ENCODE measurements at regions not wholly inside any gene's neighbourhood (a gene's known extent, or its start where the extent isn't known, plus 50 kb on each side); places are given as distances from the start of the nearest gene placed in this dataset.
"Not testable (repeated sequence)": the region's sequence is repeated elsewhere in the genome, so short reads cannot be mapped to it uniquely, and the experiment has no call there.

DNA sequence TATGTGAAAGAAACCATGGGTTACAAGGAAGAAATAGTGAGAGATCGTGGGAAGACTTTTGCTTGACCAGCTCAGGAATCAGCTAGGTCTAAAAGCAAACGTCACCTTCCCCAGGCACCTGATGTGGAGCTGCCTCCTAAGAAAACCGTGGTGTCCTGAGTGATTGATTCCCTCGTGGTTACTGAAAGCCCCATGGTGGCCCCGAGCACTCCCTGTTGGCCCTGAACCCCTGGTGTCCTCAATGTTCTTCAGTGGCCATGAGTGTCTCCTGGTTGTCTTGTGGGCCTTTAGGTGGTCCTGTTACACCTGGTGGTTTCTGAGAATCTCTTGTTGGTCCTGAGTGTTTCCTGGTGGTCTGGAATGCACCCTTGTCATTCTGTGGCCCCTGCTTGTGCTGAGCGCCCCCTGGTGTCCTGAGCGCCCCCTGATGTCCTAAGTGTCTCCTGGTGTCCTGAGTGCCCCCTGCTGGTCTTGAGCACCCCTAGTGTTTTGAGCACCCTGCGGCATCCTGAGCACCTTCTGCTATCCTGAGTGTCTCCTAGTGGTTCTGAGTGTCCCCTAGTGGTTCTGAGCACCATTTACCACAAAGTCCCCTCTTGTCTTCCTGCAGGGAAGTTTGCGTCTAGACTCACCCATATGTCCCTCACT lies 518.7 kb downstream of the TMEM121 start:
- peak; percentile 89 for DNase-seq (ENCODE audit: low spot score)

DNA sequence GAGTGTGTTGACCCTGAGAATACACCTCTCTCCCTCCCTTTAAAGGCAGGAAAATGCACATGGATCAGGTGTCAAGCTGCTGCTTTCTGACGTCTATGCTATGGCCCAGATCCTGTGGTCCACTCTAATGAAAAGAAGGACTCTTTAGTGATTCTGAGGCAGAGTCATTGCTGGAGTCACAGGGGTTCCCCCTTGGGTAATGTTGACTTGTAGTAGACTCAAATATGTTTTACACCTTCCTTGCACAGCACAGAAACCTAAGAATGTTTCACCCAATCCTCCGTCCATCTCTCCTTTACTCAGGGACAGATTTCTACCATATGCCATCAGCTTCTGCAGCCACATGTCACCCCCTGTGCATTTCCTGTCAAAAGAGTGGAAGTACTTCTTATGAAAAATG lies 525.4 kb downstream of the TMEM121 start:
- peak; percentile 44 for DNase-seq (ENCODE audit: low spot score)

DNA sequence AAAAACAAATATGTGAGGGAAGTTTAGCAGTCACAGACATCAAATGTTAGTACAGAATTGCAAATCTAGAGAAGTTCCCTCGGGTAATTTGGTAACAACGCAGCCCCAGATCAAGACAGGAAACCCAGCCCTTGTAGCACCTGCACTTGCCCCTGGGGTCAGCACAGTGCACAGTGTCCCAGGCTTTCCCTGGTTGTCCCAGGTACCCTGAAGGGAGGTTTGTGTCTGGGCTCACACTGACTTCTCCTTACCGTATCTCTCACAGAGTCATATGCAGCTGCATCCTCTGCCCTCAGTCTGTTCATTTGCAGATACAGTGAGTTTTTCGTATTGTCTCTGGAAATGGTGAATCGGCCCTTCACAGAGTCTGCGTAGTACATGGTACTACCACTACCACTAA lies 528.9 kb downstream of the TMEM121 start:
- no peak for DNase-seq (ENCODE audit: low spot score)

DNA sequence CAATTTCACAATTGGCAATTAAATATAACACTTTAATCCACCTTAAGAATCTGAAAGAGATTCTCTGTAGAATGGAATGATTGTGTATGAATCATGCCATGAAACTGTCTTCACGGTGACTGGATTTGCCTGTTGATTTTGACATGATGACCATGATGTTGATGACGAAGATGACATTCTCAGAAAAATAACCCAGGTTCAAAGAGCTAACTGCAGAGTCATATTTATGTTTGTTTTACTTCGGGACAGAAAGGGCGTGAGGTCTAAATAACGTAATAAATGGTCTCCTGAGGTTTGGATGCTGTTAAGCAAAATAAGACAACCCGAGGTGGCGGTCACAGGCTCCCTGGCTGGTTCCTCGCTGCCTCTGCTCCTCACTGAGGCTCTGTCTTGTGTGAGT lies 532.0 kb downstream of the TMEM121 start:
- DNase-seq (ENCODE audit: low spot score), result no peak

DNA sequence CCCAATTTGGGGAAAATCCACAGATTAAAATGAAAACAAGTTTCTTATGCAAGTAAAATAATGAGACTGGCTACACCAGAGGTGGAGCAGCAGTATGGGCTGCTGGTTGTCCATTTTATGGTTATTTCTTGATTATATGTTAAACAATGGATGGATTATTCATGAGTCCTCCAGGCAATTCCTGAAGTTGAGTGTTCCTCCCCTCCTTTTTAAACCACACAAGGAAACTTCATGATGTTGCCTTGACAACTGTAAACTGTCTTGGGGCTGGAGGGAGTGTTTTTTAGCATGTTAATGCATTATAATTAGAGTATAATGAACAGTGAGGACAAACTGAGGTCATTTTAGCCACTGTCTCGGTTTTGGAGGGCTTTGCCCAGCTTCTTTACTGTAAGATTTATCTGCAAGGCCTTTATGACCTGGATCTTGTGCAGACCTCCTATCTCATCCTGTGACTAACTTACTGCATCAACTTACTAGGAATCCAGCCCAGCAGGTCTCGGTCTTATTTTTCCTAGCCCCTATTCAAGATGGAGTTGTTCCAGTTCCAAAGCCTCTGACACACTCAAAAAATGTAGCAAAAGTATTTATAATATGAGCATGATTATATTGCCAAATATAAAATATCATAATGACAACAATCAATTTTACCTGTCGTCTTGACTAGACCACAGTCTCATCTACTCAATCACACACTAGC lies 534.0 kb downstream of the TMEM121 start:
- DNase-seq (ENCODE audit: low spot score), result no peak

DNA sequence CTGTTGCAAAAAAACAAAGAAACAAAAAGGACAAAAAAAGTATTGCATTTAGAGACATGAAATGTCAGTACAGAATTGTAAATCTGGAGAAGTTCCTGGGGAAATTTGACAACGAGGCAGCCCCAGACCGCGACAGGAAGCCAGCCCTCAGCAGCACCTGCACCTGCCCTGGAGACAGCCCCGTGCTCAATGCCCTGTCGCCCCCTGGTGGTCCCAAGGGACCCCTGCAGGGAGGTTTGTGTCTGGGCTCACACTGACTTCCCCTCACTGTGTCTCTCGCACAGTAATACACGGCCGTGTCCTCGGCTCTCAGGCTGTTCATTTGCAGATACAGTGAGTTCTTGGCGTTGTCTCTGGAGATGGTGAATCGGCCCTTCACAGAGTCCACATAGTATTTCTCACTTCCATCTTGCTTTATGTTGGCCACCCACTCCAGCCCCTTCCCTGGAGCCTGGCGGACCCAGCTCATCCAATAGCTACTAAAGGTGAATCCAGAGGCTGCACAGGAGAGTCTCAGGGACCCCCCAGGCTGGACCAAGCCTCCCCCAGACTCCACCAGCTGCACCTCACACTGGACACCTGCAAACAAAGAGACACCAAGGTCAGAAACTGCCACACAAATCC lies 535.6 kb downstream of the TMEM121 start:
- peak; percentile 85 for DNase-seq (ENCODE audit: low spot score)

DNA sequence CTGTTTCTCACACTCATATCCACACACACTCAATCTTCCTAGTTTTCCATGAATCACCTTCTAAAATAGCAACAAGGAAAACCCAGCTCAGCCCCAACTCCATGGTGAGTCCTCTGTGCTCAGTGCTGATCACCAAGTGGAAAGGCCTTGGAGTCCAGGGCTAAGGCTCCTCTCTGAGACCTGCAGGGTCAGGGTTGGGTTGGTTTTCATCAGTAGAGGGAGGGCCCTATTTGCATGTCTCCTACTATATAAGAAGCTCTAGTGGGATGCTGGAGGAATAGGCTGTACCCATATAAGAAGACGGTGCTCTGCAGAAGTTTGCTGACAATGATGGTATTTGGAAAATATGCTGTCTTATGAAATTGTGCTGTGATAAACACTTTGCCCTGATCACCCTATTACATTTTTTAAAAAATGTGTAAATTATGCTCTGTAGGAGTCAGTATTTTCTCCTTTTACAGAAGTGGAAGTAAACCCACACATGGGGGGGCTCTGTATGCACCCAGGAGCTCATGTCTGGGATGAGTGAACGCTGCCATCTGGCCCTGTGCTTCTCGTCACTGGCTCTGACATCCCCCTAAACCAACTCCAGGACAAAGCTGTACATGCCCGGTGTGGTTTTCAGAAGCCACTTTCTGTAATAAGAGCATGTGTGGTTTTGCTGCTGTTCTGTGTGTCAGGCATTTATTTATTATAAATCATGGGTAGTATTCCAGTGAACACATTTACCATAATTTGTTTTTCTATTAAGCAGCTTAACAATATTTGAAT lies 536.3 kb downstream of the TMEM121 start:
- DNase-seq (ENCODE audit: low spot score), result no peak

DNA sequence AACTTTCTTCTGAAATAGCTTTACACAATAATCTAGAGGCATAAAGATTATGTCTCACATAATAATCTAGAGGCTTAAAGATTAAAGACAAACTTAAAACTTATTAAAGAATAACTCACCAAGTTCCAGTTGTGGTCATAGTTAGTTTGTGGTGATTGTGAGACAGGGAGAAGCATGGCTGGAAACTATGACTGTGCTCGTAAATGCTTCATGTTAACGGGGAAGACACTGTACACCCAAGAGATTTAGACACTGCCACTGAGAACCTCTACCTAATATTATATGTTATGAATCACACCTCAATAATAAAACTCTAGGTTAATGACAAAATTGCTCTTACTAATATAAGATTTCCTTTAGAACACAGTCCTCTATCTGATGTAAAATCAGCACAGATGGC lies 541.6 kb downstream of the TMEM121 start:
- DNase-seq (ENCODE audit: low spot score), result peak; percentile 44

DNA sequence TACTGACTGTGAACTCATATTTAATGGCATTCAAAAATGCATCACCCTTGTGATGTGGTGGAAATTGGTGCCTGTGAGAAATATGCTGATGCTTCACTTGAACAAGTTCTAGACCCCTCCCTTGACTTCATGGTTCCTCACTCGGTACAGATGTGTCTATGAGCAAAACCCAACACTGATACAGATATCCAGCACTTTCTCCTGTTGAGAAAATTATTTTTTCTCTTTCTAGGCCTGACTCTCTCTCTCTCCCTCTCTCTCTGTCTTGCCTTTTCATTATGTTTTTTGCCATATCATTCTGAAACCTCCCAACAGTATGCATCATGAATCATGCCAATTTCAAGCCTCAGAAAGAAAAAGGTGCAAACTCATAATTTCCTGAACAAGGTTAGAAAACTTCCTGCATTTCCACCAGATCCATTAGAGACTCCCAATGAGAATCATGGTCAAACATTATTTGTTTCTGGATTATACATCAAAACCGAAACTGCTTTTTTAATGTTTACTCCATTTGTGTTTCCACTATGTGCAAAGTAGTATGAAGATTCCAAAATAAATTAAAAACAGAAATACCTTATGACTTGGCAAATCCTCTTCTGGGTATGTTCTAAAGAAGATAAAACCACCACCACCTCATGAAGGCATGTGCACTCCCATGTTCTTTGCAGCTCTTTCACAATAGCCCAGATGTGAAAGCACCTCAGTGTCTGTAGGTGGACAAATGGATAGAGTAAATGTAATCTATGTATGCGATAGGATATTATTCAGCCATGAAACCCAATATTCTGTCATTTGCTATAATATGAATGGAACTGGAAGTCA lies 543.6 kb downstream of the TMEM121 start:
- DNase-seq (ENCODE audit: low spot score), result peak; percentile 80

DNA sequence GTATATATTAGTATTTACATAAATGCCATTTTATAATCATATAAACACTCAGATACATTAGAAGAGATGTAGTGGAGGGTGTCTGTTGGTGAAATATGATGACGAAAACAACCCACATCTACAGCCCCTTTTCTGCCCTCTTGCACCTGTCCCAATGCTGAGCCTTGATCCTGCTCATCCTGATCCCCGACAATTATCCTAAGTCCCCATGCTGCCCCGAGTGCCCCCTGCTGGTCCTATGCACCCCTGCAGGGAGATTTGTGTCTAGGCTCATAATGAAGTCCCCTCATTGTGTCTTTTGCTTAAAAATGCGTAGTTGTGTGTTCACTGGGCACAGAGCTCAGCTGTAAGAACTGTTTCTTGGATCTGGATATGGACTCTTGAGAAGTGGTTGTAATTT lies 554.5 kb downstream of the TMEM121 start:
- DNase-seq (ENCODE audit: low spot score), result no peak

DNA sequence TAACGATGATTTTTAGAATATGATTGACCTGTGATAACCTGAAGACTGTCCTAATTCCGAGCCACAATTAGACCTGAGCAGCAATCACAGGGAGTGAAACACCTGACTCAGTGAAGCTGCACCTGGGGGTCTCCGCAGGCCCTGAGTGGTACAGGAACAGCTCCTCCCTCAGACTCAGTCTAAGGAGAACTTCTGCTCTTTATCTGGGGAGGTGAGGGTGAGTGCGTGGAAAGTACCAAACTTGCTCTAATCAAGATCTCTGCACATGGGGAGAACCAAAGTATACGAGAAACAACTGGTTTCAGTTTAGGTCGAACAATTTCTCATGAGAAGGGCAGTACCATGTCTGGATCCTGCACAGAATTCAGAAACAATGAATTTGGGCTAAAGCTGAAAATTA lies 555.3 kb downstream of the TMEM121 start:
- DNase-seq (ENCODE audit: low spot score), result not testable (repeated sequence)

DNA sequence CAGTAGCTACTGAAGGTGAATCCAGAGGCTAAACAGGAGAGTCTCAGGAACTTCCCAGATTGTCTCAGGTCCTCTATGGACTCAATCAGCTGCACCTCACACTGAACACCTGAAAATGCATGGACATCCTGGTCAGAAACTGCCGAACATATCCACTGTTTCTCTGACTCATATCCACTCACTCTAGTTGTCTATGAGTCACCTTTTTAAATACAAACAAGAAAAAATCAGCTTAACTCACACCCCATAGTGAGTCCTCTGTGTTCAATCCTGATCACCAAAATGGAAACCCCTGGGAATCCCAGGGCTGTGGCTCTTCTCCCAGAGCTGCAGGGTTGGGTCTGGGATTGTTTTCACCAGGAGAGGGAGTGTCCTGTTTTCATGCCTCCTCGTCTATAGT lies 556.7 kb downstream of the TMEM121 start:
- no peak for DNase-seq (ENCODE audit: low spot score)

DNA sequence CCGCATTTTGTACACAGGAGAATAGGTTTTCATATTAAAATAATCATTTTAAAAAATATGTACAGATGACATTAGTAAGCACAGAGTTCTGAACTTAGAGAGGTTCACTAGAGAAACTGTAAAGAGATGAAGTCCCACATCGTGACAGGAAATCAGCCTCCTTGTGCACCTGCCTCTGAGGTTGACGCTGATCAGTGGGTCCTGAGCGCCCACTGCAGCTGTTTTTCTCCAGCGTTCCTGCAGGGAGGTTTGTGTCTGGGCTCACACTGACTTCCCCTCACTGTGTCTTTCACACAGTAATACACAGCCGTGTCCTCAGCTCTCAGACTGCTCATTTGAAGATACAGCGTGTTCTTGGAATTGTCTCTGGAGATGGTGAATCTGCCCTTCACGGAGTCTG lies 561.5 kb downstream of the TMEM121 start:
- DNase-seq (ENCODE audit: low spot score), result no peak

DNA sequence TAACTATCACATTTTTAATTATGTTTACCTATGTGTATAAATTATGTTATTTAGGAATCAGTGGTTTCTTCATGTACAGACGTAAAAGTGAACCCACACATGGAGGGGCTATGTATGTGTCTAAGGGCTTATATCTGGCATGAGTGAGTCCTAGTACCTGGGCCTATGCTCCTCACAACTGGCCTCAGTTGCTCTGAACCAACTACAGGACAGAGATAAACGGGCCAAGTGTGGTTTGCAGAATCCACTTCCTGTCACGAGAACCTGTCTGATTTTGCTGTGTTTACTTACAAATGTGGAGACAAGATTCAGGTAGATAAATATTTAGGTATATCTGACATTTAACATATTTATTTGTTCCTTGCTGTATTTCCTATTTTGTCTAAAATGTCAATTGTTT lies 562.5 kb downstream of the TMEM121 start:
- not testable (repeated sequence) for DNase-seq (ENCODE audit: low spot score)

DNA sequence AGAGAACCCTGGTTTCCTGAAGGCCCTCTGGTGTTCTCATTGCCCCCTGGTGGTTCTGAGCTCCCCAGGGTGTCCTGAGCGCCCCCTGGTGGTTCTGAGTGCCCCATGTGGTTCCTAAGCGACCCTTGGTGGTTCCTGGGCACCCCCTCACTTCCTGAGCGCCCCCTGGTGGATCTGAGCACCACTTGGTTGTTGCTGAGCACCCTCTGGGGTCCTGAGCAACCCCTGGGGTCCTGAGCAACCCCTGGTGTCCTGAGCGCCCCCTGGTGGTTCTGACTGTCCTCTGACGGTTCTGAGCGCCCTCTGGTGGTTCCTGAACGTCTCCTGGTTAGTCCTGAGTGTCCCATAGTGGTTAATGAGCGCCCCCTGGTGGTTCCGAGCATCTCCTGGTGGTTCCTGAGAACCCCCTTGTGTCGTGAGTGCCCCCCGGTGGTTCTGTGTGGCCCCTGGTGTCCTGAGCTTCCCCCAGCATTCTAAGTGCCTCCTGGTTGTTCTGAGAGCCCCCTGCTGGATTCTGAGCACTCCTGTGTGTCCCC lies 568.3 kb downstream of the TMEM121 start:
- DNase-seq (ENCODE audit: low spot score), result peak; percentile 81

DNA sequence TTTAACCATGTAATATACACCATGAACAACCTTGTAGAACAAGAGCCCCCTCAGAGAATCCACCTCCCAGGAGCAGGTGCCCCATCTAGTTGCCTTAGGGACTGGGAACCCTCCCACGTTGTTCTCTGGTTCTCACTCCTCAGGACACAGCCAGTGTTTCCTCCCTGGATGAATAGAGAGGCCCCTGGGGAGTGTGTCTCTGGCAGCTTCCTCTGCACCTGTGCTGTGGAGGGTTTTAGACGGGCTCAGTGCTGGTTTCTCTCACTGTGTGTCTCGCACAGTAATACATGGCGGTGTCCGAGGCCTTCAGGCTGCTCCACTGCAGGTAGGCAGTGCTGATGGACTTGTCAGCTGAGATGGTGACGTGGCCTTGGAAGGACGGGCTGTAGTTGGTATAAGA lies 581.3 kb downstream of the TMEM121 start:
- DNase-seq (ENCODE audit: low spot score), result no peak

DNA sequence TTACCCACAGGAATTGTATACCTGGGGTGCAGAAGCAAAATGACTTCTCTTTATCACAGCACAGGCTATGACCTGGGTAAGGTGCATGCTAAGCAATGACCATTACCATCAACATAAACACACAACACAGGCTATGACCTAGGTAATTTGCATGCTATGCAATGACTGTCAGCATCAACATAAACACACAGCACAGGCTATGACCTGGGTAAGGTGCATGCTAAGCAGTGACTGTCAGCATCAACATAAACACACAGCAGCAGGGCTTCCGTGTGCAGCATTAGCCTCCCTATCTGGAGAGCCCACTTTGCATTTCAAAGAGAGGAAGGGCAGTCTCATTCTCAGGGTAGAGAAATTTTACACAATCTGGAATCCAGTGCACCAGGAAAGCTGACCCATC lies 583.0 kb downstream of the TMEM121 start:
- DNase-seq (ENCODE audit: low spot score), result no peak

DNA sequence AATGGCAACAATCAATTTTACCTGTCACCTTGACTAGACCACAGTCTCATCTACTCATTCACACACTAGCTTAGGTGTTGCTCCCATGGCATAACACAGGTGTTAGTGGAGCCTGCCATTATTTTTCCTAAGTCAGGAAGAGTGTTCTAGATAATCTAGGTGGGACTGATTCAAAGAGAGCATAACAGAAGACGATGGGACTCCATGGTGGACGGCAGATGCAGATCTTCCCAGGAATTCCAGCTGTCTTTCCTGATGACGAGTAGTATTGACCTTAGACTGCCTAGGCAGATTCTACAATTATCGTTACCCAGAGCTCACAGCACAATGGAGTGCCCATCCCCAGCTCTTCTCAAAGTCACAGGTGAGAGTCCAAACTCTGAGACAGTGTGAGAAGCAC lies 589.0 kb downstream of the TMEM121 start:
- DNase-seq (ENCODE audit: low spot score), result no peak

DNA sequence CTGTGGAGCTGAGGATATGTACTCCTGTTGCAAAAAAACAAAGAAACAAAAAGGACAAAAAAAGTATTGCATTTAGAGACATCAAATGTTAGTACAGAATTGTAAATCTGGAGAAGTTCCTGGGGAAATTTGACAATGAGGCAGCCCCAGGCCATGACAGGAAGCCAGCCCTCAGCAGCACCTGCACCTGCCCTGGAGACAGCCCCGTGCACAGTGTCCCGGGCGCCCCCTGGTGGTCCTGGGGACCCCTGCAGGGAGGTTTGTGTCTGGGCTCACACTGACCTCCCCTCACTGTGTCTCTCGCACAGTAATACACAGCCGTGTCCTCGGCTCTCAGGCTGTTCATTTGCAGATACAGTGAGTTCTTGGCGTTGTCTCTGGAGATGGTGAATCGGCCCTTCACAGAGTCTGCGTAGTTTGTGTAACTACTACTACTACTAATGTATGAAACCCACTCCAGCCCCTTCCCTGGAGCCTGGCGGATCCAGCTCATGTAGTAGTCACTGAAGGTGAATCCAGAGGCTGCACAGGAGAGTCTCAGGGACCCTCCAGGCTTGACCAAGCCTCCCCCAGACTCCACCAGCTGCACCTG lies 590.1 kb downstream of the TMEM121 start:
- DNase-seq (ENCODE audit: low spot score), result not testable (repeated sequence)

DNA sequence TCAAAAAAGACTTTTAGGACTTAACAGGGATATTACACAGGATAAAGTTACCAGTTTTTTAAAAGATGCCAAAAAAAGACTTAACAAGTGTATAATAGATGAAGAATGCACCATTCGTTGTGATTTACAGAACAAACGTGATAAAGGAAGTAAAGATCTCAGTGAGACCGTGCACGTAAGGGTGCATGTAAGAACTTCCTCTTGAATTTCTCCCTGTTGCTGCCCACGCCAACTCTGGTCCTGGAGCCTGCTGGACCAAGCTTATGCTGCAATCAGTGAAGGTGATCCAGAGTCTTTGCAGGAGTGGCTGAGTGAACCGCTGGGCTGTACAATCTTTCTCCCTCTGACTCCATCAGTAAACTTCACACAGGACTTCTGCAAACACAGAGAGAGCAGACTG lies 593.7 kb downstream of the TMEM121 start:
- DNase-seq (ENCODE audit: low spot score), result no peak

DNA sequence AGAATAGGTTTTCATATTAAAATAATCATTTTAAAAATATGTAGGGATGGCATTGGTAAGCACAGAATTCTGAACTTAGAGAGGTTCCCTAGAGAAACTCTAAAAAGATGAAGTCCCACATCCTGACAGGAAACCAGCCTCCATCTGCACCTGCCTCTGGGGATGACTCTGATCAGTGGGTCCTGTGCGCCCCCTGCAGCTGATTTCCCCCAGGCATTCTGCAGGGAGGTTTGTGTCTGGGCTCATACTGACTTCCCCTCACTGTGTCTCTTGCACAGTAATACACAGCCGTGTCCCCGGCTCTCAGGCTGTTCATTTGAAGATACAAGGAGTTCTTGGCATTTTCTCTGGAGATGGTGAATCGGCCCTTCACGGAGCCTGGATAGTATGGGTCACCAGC lies 602.9 kb downstream of the TMEM121 start:
- peak; percentile 46 for DNase-seq (ENCODE audit: low spot score)
